ENCODE measurements at regions not wholly inside any gene's neighbourhood (a gene's known extent, or its start where the extent isn't known, plus 50 kb on each side); places are given as distances from the start of the nearest gene placed in this dataset.
"Not testable (repeated sequence)": the region's sequence is repeated elsewhere in the genome, so short reads cannot be mapped to it uniquely, and the experiment has no call there.

- no peak for DNase-seq
These were observed 71.1 kb downstream of the TRAM1L1 start for GRCh38 chr4:117014236-117014635.

- DNase-seq, result no peak
These were observed 74.7 kb downstream of the TRAM1L1 start for GRCh38 chr4:117010671-117011070.

- no peak for DNase-seq
These were observed 84.3 kb downstream of the TRAM1L1 start for GRCh38 chr4:117001077-117001476.

- DNase-seq, result no peak
These were observed 102.7 kb downstream of the TRAM1L1 start for GRCh38 chr4:116982656-116983055.

GRCh38 chr4:116980436-116980835 lies 104.9 kb downstream of the TRAM1L1 start:
- not testable (repeated sequence) for DNase-seq

- DNase-seq, result no peak
These were observed 126.3 kb downstream of the TRAM1L1 start for GRCh38 chr4:116959045-116959444.

GRCh38 chr4:116953947-116954346 lies 131.4 kb downstream of the TRAM1L1 start:
- peak; percentile 25 to 57 for DNase-seq

- no peak for DNase-seq
These were observed 132.7 kb downstream of the TRAM1L1 start for GRCh38 chr4:116952530-116953136.

- no peak for DNase-seq
These were observed 135.5 kb downstream of the TRAM1L1 start for GRCh38 chr4:116949856-116950255.

- DNase-seq, result no peak
These were observed 143.1 kb downstream of the TRAM1L1 start for GRCh38 chr4:116942315-116942714.

GRCh38 chr4:116930329-116930728 lies 155.0 kb downstream of the TRAM1L1 start:
- DNase-seq, result no peak

GRCh38 chr4:116926631-116927295 lies 158.6 kb downstream of the TRAM1L1 start:
- DNase-seq, result no peak

GRCh38 chr4:116925900-116926457 lies 159.4 kb downstream of the TRAM1L1 start:
- no peak for DNase-seq

- DNase-seq, result no peak
These were observed 162.0 kb downstream of the TRAM1L1 start for GRCh38 chr4:116923389-116923788.

- no peak for DNase-seq
These were observed 171.9 kb downstream of the TRAM1L1 start for GRCh38 chr4:116913451-116913850.

GRCh38 chr4:116906758-116907157 lies 178.6 kb downstream of the TRAM1L1 start:
- DNase-seq, result no peak

GRCh38 chr4:116899561-116899960 lies 185.8 kb downstream of the TRAM1L1 start:
- DNase-seq, result no peak

GRCh38 chr4:116885579-116885978 lies 199.8 kb downstream of the TRAM1L1 start:
- DNase-seq, result no peak

- no peak for DNase-seq
These were observed 202.9 kb downstream of the TRAM1L1 start for GRCh38 chr4:116882503-116882902.

- no peak for DNase-seq
These were observed 204.3 kb downstream of the TRAM1L1 start for GRCh38 chr4:116881077-116881476.

- no peak for DNase-seq
These were observed 204.8 kb downstream of the TRAM1L1 start for GRCh38 chr4:116880625-116881024.

GRCh38 chr4:116878280-116878679 lies 207.1 kb downstream of the TRAM1L1 start:
- no peak for DNase-seq

- DNase-seq, result no peak
These were observed 208.3 kb downstream of the TRAM1L1 start for GRCh38 chr4:116877069-116877468.

GRCh38 chr4:116872941-116873340 lies 212.4 kb downstream of the TRAM1L1 start:
- no peak for DNase-seq

- DNase-seq, result no peak
These were observed 213.1 kb downstream of the TRAM1L1 start for GRCh38 chr4:116872308-116872707.

All from NCI-H2081 (cell line).